Body of pancreas (tissue), 4 donors: ENCODE measurements at regions not wholly inside any gene's neighbourhood (a gene's known extent, or its start where the extent isn't known, plus 50 kb on each side); places are given as distances from the start of the nearest gene placed in this dataset.

Experiments
- POLR2A ChIP-seq, 3 donors: fragments of 450-650 bp; IDR thresholded peaks; one replicate each; pipeline ENCODE4 v1.6.1; 2016; ENCODE audit warnings: antibody characterized with exemption in 3 of 3, mild to moderate bottlenecking in 2 of 3
- TF ChIP-seq, protein P1 (sequence below), 7 experiments: fragments of 450-650 bp in 4 of 7; fragments of 200-600 bp in 3 of 7; sonication (generic) in 3 of 7; IDR thresholded peaks; one replicate each; pipeline ENCODE4 v1.5.1; 2016 to 2019; ENCODE audit warnings: antibody characterized with exemption in 7 of 7

- TF ChIP-seq, protein P1, sequence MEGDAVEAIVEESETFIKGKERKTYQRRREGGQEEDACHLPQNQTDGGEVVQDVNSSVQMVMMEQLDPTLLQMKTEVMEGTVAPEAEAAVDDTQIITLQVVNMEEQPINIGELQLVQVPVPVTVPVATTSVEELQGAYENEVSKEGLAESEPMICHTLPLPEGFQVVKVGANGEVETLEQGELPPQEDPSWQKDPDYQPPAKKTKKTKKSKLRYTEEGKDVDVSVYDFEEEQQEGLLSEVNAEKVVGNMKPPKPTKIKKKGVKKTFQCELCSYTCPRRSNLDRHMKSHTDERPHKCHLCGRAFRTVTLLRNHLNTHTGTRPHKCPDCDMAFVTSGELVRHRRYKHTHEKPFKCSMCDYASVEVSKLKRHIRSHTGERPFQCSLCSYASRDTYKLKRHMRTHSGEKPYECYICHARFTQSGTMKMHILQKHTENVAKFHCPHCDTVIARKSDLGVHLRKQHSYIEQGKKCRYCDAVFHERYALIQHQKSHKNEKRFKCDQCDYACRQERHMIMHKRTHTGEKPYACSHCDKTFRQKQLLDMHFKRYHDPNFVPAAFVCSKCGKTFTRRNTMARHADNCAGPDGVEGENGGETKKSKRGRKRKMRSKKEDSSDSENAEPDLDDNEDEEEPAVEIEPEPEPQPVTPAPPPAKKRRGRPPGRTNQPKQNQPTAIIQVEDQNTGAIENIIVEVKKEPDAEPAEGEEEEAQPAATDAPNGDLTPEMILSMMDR (IDR thresholded peaks at IDR 0.05), result no peak
- no peak for TF ChIP-seq POLR2A (IDR thresholded peaks at IDR 0.05)
Measured at GRCh38 chr2:10985901-10986535, 74.3 kb downstream of the KCNF1 start.
